ENCODE measurements at regions not wholly inside any gene's neighbourhood (a gene's known extent, or its start where the extent isn't known, plus 50 kb on each side); places are given as distances from the start of the nearest gene placed in this dataset.

DNA sequence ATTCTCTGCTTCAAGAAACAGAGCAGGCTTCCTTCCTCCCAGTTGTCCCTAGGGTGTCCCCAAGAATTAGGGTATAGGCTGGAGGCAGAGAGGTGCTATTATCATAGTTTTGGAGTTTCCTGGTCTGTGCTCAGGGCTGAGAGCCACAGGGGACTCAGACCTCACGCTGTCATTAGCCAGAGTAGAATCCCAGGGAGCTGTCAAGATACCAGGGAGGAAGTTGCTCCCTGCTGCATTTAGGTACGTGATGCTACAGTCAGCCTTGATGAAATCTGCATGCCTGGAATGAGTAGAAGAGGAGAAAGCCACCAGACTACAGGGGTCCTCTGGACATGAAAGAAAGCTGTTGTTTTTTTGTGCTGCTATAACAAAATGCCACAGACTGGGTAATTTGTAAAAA is 273.2 kb downstream of the SH3GL2 start:
- no peaks in the 10 kb centered on the region for H3K27me3 ChIP-seq (ENCODE audit: insufficient read depth, low read length)
- H3K9me3 Mint-ChIP-seq: no peaks in the 10 kb centered on the region
- H3T11ph ChIP-seq (ENCODE audit: low read length): no peak overlapping the region
- no peak overlapping the region for H3K9ac ChIP-seq (ENCODE audit: extremely low read depth, insufficient read length, low read length)
- H2BK5ac ChIP-seq (ENCODE audit: insufficient read length, low read length): no peak overlapping the region
- H4K5ac ChIP-seq (ENCODE audit: insufficient read length, low read depth, low read length): no peak overlapping the region
- H3K23me2 ChIP-seq (ENCODE audit: insufficient read length, low read depth, low read length, poor library complexity, severe bottlenecking): no peaks in the 10 kb centered on the region
- H2BK12ac ChIP-seq (ENCODE audit: insufficient read length, low read depth, low read length): no peak overlapping the region
- no peak overlapping the region for H3K18ac ChIP-seq (ENCODE audit: insufficient read length, low read depth, low read length)
- H3K4ac ChIP-seq (ENCODE audit: low read depth, low read length): no peak overlapping the region
- H3K36me3 Mint-ChIP-seq (ENCODE audit: insufficient read depth in 1 of 3, low read depth in 3 of 3): no peaks in the 10 kb centered on the region
- H3K79me2 ChIP-seq (ENCODE audit: insufficient read depth, low read length): no peaks in the 10 kb centered on the region
- H2BK20ac ChIP-seq (ENCODE audit: low read depth, low read length, poor library complexity, severe bottlenecking): no peak overlapping the region
- no CpG with 5 or more reads among the region's 2 CpGs for WGBS (ENCODE audit: extremely low coverage, insufficient read length, low lambda C conversion rate)
- no peak overlapping the region for H4K8ac ChIP-seq (replicated peaks; ENCODE audit: insufficient read length, low read depth, low read length)
- no peak overlapping the region for H3K23ac ChIP-seq (ENCODE audit: insufficient read length, low read depth, low read length)
- H3K9me3 ChIP-seq (ENCODE audit: control insufficient read depth, low read depth, low read length): no peaks in the 10 kb centered on the region
- no peak overlapping the region for H3K27ac Mint-ChIP-seq
- no peak overlapping the region for H2AK5ac ChIP-seq (ENCODE audit: insufficient read length, low read length)
- H4K20me1 ChIP-seq (ENCODE audit: control insufficient read depth, insufficient read depth, insufficient read length): no peaks in the 10 kb centered on the region
- no peak for DNase-seq
- no peaks in the 10 kb centered on the region for H3K79me1 ChIP-seq (ENCODE audit: insufficient read depth, low read depth, low read length, poor library complexity, severe bottlenecking)
- H4K91ac ChIP-seq (ENCODE audit: insufficient read length, low read depth, low read length): no peak overlapping the region
- no peak overlapping the region for H3K27ac ChIP-seq (ENCODE audit: insufficient read length, low read depth, low read length)
- H3K4me1 ChIP-seq (ENCODE audit: insufficient read depth, low read length): no peaks in the 10 kb centered on the region
- H2BK15ac ChIP-seq (ENCODE audit: low read depth, low read length): no peak overlapping the region
- TF ChIP-seq, protein P1, sequence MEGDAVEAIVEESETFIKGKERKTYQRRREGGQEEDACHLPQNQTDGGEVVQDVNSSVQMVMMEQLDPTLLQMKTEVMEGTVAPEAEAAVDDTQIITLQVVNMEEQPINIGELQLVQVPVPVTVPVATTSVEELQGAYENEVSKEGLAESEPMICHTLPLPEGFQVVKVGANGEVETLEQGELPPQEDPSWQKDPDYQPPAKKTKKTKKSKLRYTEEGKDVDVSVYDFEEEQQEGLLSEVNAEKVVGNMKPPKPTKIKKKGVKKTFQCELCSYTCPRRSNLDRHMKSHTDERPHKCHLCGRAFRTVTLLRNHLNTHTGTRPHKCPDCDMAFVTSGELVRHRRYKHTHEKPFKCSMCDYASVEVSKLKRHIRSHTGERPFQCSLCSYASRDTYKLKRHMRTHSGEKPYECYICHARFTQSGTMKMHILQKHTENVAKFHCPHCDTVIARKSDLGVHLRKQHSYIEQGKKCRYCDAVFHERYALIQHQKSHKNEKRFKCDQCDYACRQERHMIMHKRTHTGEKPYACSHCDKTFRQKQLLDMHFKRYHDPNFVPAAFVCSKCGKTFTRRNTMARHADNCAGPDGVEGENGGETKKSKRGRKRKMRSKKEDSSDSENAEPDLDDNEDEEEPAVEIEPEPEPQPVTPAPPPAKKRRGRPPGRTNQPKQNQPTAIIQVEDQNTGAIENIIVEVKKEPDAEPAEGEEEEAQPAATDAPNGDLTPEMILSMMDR (conservative IDR thresholded peaks at IDR 0.05): no peak
- H3K4me1 Mint-ChIP-seq: peaks cover 5 to 12% of the 10 kb centered on the region in 2 experiments
- H2BK120ac ChIP-seq (ENCODE audit: low read depth, low read length, poor library complexity, severe bottlenecking): no peak overlapping the region
- H3K14ac ChIP-seq (ENCODE audit: insufficient read depth, low read length): no peak overlapping the region
- no peak overlapping the region for H3K4me2 ChIP-seq (ENCODE audit: insufficient read depth, insufficient read length, low read length)
- no peaks in the 10 kb centered on the region for H3K27me3 Mint-ChIP-seq (ENCODE audit: low read depth)
- no peak overlapping the region for H3K4me3 Mint-ChIP-seq
- H2AFZ ChIP-seq (ENCODE audit: low read length): no peak overlapping the region
- no peak overlapping the region for H3K56ac ChIP-seq (ENCODE audit: insufficient read length, low read depth, low read length)
